ENCODE measurements at regions not wholly inside any gene's neighbourhood (a gene's known extent, or its start where the extent isn't known, plus 50 kb on each side); places are given as distances from the start of the nearest gene placed in this dataset.

DNA sequence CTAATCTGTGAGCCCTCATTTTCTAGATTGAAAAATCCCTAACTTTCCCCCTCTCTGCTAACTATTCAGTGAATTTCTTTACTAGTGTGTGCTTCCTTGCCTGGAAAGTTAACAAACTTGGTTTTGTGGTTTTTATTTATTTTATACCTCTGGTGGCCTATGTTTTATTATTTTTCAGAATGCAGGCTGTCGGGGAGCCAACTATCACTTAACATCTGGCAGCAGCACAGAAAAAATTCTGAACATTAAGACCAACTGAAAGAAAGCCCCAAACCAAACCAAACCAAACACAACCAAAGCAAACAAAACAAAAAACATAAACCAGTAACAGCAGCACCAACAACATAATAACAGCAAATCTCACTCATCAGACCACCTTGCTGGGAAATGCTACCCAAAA is 109.0 kb upstream of the KL start:
- H3K9me3 ChIP-seq (ENCODE audit: control insufficient read depth in 4 of 4, insufficient read depth in 3 of 4, low read length in 3 of 4): no peaks in the 10 kb centered on the region
- ATAC-seq (ENCODE audit: insufficient read depth, low FRiP score): no peak
- no peak overlapping the region for H3K27ac ChIP-seq (ENCODE audit: low read depth in 1 of 2, low read length in 1 of 2)

DNA sequence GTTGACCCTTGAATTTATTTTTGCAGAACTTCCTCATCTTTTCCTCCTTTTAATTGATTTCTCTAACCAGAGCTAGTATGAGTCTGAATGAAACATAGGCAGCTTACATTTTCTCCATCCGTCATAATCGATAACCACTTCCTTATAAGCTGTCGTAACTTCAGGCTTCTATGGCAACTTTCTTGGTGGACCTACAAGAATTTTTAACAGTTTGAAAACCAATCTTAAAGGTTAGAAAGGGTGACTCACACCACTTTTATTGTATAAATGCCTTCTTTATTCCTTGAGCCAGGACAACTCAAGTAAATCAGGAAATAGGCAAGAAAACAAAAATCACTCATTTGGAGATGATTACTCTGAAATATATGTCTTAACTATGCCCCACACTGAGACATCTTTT is 105.7 kb upstream of the KL start:
- DNase-seq: no peak
- H3K27me3 ChIP-seq (ENCODE audit: control insufficient read depth in 3 of 3, insufficient read depth in 3 of 3, low read length in 2 of 3): no peaks in the 10 kb centered on the region
- TF ChIP-seq, protein P1, sequence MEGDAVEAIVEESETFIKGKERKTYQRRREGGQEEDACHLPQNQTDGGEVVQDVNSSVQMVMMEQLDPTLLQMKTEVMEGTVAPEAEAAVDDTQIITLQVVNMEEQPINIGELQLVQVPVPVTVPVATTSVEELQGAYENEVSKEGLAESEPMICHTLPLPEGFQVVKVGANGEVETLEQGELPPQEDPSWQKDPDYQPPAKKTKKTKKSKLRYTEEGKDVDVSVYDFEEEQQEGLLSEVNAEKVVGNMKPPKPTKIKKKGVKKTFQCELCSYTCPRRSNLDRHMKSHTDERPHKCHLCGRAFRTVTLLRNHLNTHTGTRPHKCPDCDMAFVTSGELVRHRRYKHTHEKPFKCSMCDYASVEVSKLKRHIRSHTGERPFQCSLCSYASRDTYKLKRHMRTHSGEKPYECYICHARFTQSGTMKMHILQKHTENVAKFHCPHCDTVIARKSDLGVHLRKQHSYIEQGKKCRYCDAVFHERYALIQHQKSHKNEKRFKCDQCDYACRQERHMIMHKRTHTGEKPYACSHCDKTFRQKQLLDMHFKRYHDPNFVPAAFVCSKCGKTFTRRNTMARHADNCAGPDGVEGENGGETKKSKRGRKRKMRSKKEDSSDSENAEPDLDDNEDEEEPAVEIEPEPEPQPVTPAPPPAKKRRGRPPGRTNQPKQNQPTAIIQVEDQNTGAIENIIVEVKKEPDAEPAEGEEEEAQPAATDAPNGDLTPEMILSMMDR (IDR thresholded peaks at IDR 0.05; ENCODE audit: control extremely low read depth, extremely low read depth): no peak

More for the DNA sequence above, 109.0 kb upstream of the KL start:
- TF ChIP-seq, protein P1 (IDR thresholded peaks at IDR 0.05; ENCODE audit: control extremely low read depth, extremely low read depth): no peak
- WGBS, 2 donors: 85 to 93% methylated on average over 1 of the region's 1 CpG
- DNase-seq: peak in 2 of 3 donors; percentile 50 to 57
- Histone ChIP-seq H3K27me3 (ENCODE audit: control insufficient read depth in 3 of 3, insufficient read depth in 3 of 3, low read length in 2 of 3) (no peaks in the 10 kb centered on the region), H3K4me3 (no peak overlapping the region), H3K4me1 (ENCODE audit: control insufficient read depth in 5 of 5, insufficient read depth in 5 of 5, low read length in 5 of 5) (peaks cover 0 to 34% (median 0%) of the 10 kb centered on the region in 5 donors), H3K9ac (ENCODE audit: insufficient read depth in 1 of 2, low read length in 2 of 2) (no peak overlapping the region), H3K36me3 (ENCODE audit: control insufficient read depth in 4 of 4, insufficient read depth in 4 of 4, low read length in 4 of 4) (no peaks in the 10 kb centered on the region)

DNA sequence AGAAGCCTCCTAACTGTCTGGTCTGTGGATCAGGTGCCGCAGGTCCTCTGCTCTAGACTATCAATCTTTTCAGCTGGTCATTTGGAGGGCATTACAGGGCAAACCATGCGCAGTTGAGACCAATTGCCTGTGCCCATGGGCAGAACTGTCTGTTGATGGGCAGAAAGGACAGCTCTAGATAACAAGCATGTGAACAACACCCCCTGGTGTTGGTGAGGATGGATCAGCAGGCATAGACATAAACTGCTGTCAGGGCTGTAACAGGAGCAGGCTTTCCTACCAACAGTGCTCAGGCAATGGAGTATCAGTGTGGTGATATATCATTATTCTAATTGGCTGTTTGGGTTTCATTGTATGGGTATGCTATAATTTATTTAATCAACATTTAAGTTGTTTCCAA is 104.7 kb upstream of the KL start:
- TF ChIP-seq, protein P1 (IDR thresholded peaks at IDR 0.05; ENCODE audit: control extremely low read depth, extremely low read depth): peak; percentile 16
- no peaks in the 10 kb centered on the region for H3K27me3 ChIP-seq (ENCODE audit: control insufficient read depth in 3 of 3, insufficient read depth in 3 of 3, low read length in 2 of 3)
- peaks cover 0 to 4% (median 2%) of the 10 kb centered on the region in 4 donors for H3K9me3 ChIP-seq (ENCODE audit: control insufficient read depth in 4 of 4, insufficient read depth in 3 of 4, low read length in 3 of 4)
- no peak overlapping the region for H3K27ac ChIP-seq (ENCODE audit: low read depth in 1 of 2, low read length in 1 of 2)
- WGBS, 2 donors: 88 to 96% methylated on average over 2 of the region's 2 CpGs
- no peak overlapping the region for H3K4me3 ChIP-seq
- DNase-seq: peak in 2 of 3 donors; percentile 32 to 47
- H3K4me1 ChIP-seq (ENCODE audit: control insufficient read depth in 5 of 5, insufficient read depth in 5 of 5, low read length in 5 of 5): peaks cover 0 to 11% (median 0%) of the 10 kb centered on the region in 5 donors
- H3K36me3 ChIP-seq (ENCODE audit: control insufficient read depth in 4 of 4, insufficient read depth in 4 of 4, low read length in 4 of 4): no peaks in the 10 kb centered on the region
- ATAC-seq (ENCODE audit: insufficient read depth, low FRiP score): no peak
- H3K9ac ChIP-seq (ENCODE audit: insufficient read depth in 1 of 2, low read length in 2 of 2): no peak overlapping the region

More for the DNA sequence above, 105.7 kb upstream of the KL start:
- H3K9ac ChIP-seq (ENCODE audit: insufficient read depth in 1 of 2, low read length in 2 of 2): no peak overlapping the region
- H3K4me3 ChIP-seq: no peak overlapping the region
- H3K27ac ChIP-seq (ENCODE audit: low read depth in 1 of 2, low read length in 1 of 2): no peak overlapping the region
- peaks cover 0 to 2% (median 0%) of the 10 kb centered on the region in 4 donors for H3K9me3 ChIP-seq (ENCODE audit: control insufficient read depth in 4 of 4, insufficient read depth in 3 of 4, low read length in 3 of 4)
- WGBS, 2 donors: 36 to 67% methylated on average over 3 of the region's 3 CpGs
- H3K36me3 ChIP-seq (ENCODE audit: control insufficient read depth in 4 of 4, insufficient read depth in 4 of 4, low read length in 4 of 4): no peaks in the 10 kb centered on the region
- H3K4me1 ChIP-seq (ENCODE audit: control insufficient read depth in 5 of 5, insufficient read depth in 5 of 5, low read length in 5 of 5): peaks cover 0 to 21% (median 0%) of the 10 kb centered on the region in 5 donors
- no peak for ATAC-seq (ENCODE audit: insufficient read depth, low FRiP score)

DNA sequence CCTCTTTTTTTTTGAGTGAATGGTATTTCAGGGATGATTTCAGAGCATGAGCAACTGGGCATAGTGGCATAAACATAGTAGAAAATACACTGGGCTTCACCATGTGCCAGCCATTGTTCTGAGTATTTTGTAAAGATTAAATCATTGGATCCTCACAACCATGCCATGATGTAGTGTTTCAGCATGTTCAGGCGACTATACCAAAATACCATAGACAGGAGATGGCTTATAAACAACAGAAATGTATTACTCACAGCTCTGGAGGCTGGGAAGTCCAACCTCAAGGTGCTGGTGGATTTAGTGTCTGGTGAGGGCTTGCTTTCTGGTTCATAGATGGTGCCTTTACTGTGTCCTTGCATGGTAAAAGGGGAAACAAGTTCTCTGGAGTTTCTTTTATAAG is 101.5 kb upstream of the KL start:
- ATAC-seq (ENCODE audit: insufficient read depth, low FRiP score): no peak
- TF ChIP-seq, protein P1 (IDR thresholded peaks at IDR 0.05; ENCODE audit: control extremely low read depth, extremely low read depth): no peak
- no peaks in the 10 kb centered on the region for H3K4me1 ChIP-seq (ENCODE audit: control insufficient read depth in 5 of 5, insufficient read depth in 5 of 5, low read length in 5 of 5)
- H3K27ac ChIP-seq (ENCODE audit: low read depth in 1 of 2, low read length in 1 of 2): no peak overlapping the region
- 64 to 77% methylated on average over 1 of the region's 1 CpG for WGBS, 2 donors
- no peaks in the 10 kb centered on the region for H3K27me3 ChIP-seq (ENCODE audit: control insufficient read depth in 3 of 3, insufficient read depth in 3 of 3, low read length in 2 of 3)
- DNase-seq: no peak
- H3K9me3 ChIP-seq (ENCODE audit: control insufficient read depth in 4 of 4, insufficient read depth in 3 of 4, low read length in 3 of 4): peaks cover 0 to 9% (median 6%) of the 10 kb centered on the region in 4 donors
- H3K4me3 ChIP-seq: no peak overlapping the region
- no peaks in the 10 kb centered on the region for H3K36me3 ChIP-seq (ENCODE audit: control insufficient read depth in 4 of 4, insufficient read depth in 4 of 4, low read length in 4 of 4)
- no peak overlapping the region for H3K9ac ChIP-seq (ENCODE audit: insufficient read depth in 1 of 2, low read length in 2 of 2)
